H9 (cell line): ENCODE measurements at regions not wholly inside any gene's neighbourhood (a gene's known extent, or its start where the extent isn't known, plus 50 kb on each side); places are given as distances from the start of the nearest gene placed in this dataset.

Experiments
- DNase-seq: peaks from one replicate; pipeline ENCODE4 v3.0.0-alpha.2; 2017
- H2AFZ ChIP-seq: one replicate; pipeline ENCODE4 v1.6.1; 2013; ENCODE audit warnings: mild to moderate bottlenecking, low read length, control low read depth, moderate library complexity
- H2AK5ac ChIP-seq: 2 replicates; pipeline ENCODE4 v1.6.1; 2013; ENCODE audit warnings: low read length, control low read depth, mixed read lengths; ENCODE audit not compliant: insufficient read length
- H2BK120ac ChIP-seq: one replicate; pipeline ENCODE4 v1.6.1; 2013; ENCODE audit warnings: low read depth, mild to moderate bottlenecking, low read length, control low read depth, inconsistent platforms; ENCODE audit not compliant: poor library complexity, severe bottlenecking
- H2BK12ac ChIP-seq: 2 replicates; pipeline ENCODE4 v1.6.1; 2013; ENCODE audit warnings: low read length, control low read depth, mixed read lengths, low read depth; ENCODE audit not compliant: insufficient read length
- H2BK15ac ChIP-seq: 2 replicates; pipeline ENCODE4 v1.6.1; 2013; ENCODE audit warnings: low read depth, low read length, control low read depth
- H2BK20ac ChIP-seq: one replicate; pipeline ENCODE4 v1.6.1; 2013; ENCODE audit warnings: low read depth, mild to moderate bottlenecking, low read length, control low read depth, inconsistent platforms; ENCODE audit not compliant: poor library complexity, severe bottlenecking
- H2BK5ac ChIP-seq: 2 replicates; pipeline ENCODE4 v1.6.1; 2013; ENCODE audit warnings: low read length, control low read depth, mixed read lengths; ENCODE audit not compliant: insufficient read length
- H3K14ac ChIP-seq: 2 replicates; pipeline ENCODE4 v1.6.1; 2013; ENCODE audit warnings: low read length, control low read depth; ENCODE audit not compliant: insufficient read depth
- H3K18ac ChIP-seq: 2 replicates; pipeline ENCODE4 v1.6.1; 2013; ENCODE audit warnings: low read depth, mild to moderate bottlenecking, mixed read lengths, low read length, control low read depth; ENCODE audit not compliant: insufficient read length
- H3K23ac ChIP-seq: 2 replicates; pipeline ENCODE4 v1.6.1; 2013; ENCODE audit warnings: low read length, control low read depth, mixed read lengths, low read depth; ENCODE audit not compliant: insufficient read length
- H3K23me2 ChIP-seq: 2 replicates; pipeline ENCODE4 v1.6.1; 2013; ENCODE audit warnings: low read depth, mild to moderate bottlenecking, mixed read lengths, low read length, control low read depth; ENCODE audit not compliant: insufficient read length, poor library complexity, severe bottlenecking
- H3K27ac ChIP-seq: 2 replicates; pipeline ENCODE4 v1.5.1; 2013; ENCODE audit warnings: low read length, control low read depth, mixed read lengths, low read depth; ENCODE audit not compliant: insufficient read length
- H3K27me3 ChIP-seq: 2 replicates; pipeline ENCODE4 v1.6.1; 2013; ENCODE audit warnings: low read length, control low read depth, inconsistent platforms; ENCODE audit not compliant: insufficient read depth
- H3K4ac ChIP-seq: 2 replicates; pipeline ENCODE4 v1.6.1; 2013; ENCODE audit warnings: low read depth, mild to moderate bottlenecking, control low read depth, inconsistent platforms, low read length, moderate library complexity
- H3K4me1 ChIP-seq: 2 replicates; pipeline ENCODE4 v1.6.1; 2013; ENCODE audit warnings: low read length, control low read depth, inconsistent platforms; ENCODE audit not compliant: insufficient read depth
- H3K4me2 ChIP-seq: 2 replicates; pipeline ENCODE4 v1.6.1; 2013; ENCODE audit warnings: low read length, control low read depth, mixed read lengths; ENCODE audit not compliant: insufficient read length, insufficient read depth
- H3K56ac ChIP-seq: 2 replicates; pipeline ENCODE4 v1.6.1; 2013; ENCODE audit warnings: low read depth, mild to moderate bottlenecking, mixed read lengths, low read length, control low read depth; ENCODE audit not compliant: insufficient read length
- H3K79me1 ChIP-seq: 2 replicates; pipeline ENCODE4 v1.6.1; 2013; ENCODE audit warnings: low read depth, mild to moderate bottlenecking, moderate library complexity, low read length, control low read depth, inconsistent platforms; ENCODE audit not compliant: insufficient read depth, poor library complexity, severe bottlenecking
- H3K79me2 ChIP-seq: 2 replicates; pipeline ENCODE4 v1.6.1; 2013; ENCODE audit warnings: low read length, control low read depth, inconsistent platforms; ENCODE audit not compliant: insufficient read depth
- H3K9ac ChIP-seq: 2 replicates; pipeline ENCODE4 v1.6.1; 2013; ENCODE audit warnings: low read length, control low read depth, mixed read lengths; ENCODE audit not compliant: insufficient read length; ENCODE audit errors: extremely low read depth
- H3K9me3 ChIP-seq: one replicate; pipeline ENCODE4 v1.6.1; 2013; ENCODE audit warnings: low read depth, low read length, inconsistent platforms; ENCODE audit not compliant: control insufficient read depth
- H3T11ph ChIP-seq: one replicate; pipeline ENCODE4 v1.6.1; 2013; ENCODE audit warnings: mild to moderate bottlenecking, low read length, control low read depth, inconsistent platforms
- H4K20me1 ChIP-seq: one replicate; pipeline ENCODE4 v1.6.1; 2013; ENCODE audit not compliant: control insufficient read depth, insufficient read length, insufficient read depth
- H4K5ac ChIP-seq: 2 replicates; pipeline ENCODE4 v1.6.1; 2013; ENCODE audit warnings: low read depth, mild to moderate bottlenecking, mixed read lengths, low read length, control low read depth; ENCODE audit not compliant: insufficient read length
- H4K8ac ChIP-seq: replicated peaks from 2 replicates; pipeline ENCODE4 v1.6.1; 2013; ENCODE audit warnings: low read length, control low read depth, mixed read lengths, low read depth; ENCODE audit not compliant: insufficient read length
- H4K91ac ChIP-seq: 2 replicates; pipeline ENCODE4 v1.6.1; 2013; ENCODE audit warnings: low read depth, mild to moderate bottlenecking, moderate library complexity, mixed read lengths, low read length, control low read depth; ENCODE audit not compliant: insufficient read length
- H3K27ac Mint-ChIP-seq, 3 experiments: 2 replicates in 2 of 3; 3 replicates in 1 of 3; pipeline ENCODE4 v1.8.0; 2020 to 2021; ENCODE audit warnings: mixed read lengths in 3 of 3, mild to moderate bottlenecking in 1 of 3, moderate library complexity in 1 of 3
- H3K27me3 Mint-ChIP-seq: 2 replicates; pipeline ENCODE4 v1.8.0; 2021; ENCODE audit warnings: low read depth, mild to moderate bottlenecking, moderate library complexity, mixed read lengths
- H3K36me3 Mint-ChIP-seq, 3 experiments: 2 replicates in 2 of 3; 3 replicates in 1 of 3; pipeline ENCODE4 v1.8.0; 2020 to 2021; ENCODE audit warnings: low read depth in 3 of 3, mixed read lengths in 3 of 3; ENCODE audit not compliant: insufficient read depth in 1 of 3
- H3K4me1 Mint-ChIP-seq, 2 experiments: 2 replicates each; pipeline ENCODE4 v1.8.0; 2020; ENCODE audit warnings: mixed read lengths in 2 of 2
- H3K4me3 Mint-ChIP-seq, 2 experiments: 2 replicates in 1 of 2; 3 replicates in 1 of 2; pipeline ENCODE4 v1.8.0; 2020 to 2021; ENCODE audit warnings: mild to moderate bottlenecking in 2 of 2, mixed read lengths in 2 of 2, moderate library complexity in 1 of 2
- H3K9me3 Mint-ChIP-seq, 2 experiments: 2 replicates in 1 of 2; 3 replicates in 1 of 2; pipeline ENCODE4 v1.8.0; 2020; ENCODE audit warnings: mild to moderate bottlenecking in 2 of 2, mixed read lengths in 2 of 2, moderate library complexity in 1 of 2
- WGBS: extraction: QIAGEN DNeasy Blood & Tissue Kit; methylation state at CpG from one replicate; pipeline ENCODE4 v1.1.7; 2013; ENCODE audit warnings: missing lambda C conversion rate, low lambda C conversion rate, mixed read lengths; ENCODE audit not compliant: insufficient read length; ENCODE audit errors: extremely low coverage; 5-methylcytosine and 5-hydroxymethylcytosine counted together
- TF ChIP-seq, protein P1 (sequence below): fragments of 200-600 bp; sonication (generic); conservative IDR thresholded peaks from 3 replicates; pipeline ENCODE4 v1.8.0; 2021; ENCODE audit warnings: antibody characterized with exemption, mild to moderate bottlenecking

DNA sequence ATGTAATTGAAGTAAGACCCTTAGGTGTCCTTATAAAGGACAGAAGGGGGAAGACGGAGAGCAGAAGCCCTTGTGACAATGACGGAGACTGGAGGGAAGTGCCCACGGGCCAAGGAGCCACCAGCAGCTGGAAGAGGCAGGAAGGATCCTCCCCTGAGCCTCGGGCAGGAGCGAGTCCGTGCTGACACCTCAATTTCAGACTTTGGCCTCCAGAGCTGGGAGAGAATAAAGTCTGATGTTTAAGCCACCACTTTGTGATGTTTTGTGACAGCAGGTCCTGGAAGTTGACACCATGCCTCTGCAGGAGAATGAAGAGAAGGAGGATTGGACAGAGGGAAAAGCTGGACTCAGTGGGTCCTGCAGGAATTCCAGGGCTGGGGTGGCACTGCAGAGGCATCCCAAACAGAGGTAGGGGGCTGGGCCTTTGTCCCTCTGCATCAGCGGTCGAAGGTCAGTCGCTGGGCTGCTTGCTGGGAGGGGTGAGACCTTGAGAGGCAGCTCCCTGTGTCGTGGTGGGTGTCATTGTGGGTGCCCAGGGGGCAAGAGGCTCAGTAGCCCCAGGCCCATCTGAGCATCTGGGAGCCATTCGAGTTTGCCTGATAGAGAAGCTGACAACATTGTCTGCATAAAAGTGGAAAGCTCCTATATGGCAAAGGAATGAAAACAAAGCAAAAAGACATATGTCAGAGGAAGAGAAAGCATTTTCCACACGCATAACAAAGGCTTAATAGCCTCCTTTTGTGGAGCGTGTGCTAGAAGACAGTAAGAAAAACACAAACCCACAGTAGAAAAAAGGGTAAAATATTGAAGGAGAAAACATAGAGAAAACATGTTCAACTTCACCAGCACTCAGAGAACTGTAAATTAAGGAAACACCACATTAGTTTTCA is 68.8 kb downstream of the RTL6 start:
- Histone ChIP-seq H3K4me2 (no peak overlapping the region), H2BK20ac (no peak overlapping the region)
- DNase-seq = peak; percentile 27

More for the DNA sequence above, 68.8 kb downstream of the RTL6 start:
- H3K79me1 ChIP-seq = no peaks in the 10 kb centered on the region
- peaks cover 4% of the 10 kb centered on the region; the same call in 1 of the 2 replicates for H3K4me1 ChIP-seq
- H2BK15ac ChIP-seq = no peak overlapping the region
- H2AK5ac ChIP-seq = no peak overlapping the region
- no peaks in the 10 kb centered on the region for H3K23me2 ChIP-seq
- no peak overlapping the region; the same call in 1 of the 2 replicates for H3K14ac ChIP-seq
- H3K9me3 Mint-ChIP-seq = no peaks in the 10 kb centered on the region
- H3K27ac ChIP-seq = no peak overlapping the region
- no peak overlapping the region for H2BK5ac ChIP-seq
- no peak overlapping the region for H3K9ac ChIP-seq
- H3K4me3 Mint-ChIP-seq = no peak overlapping the region
- no peak overlapping the region for H2BK120ac ChIP-seq
- peaks cover 2% of the 10 kb centered on the region; the same call in 1 of the 2 replicates for H3K27me3 Mint-ChIP-seq
- no peak overlapping the region for H4K91ac ChIP-seq
- H2BK12ac ChIP-seq = no peak overlapping the region
- H3T11ph ChIP-seq = no peak overlapping the region
- no peak overlapping the region for H4K8ac ChIP-seq
- H3K79me2 ChIP-seq = no peaks in the 10 kb centered on the region
- no peak overlapping the region for H2AFZ ChIP-seq
- no peaks in the 10 kb centered on the region for H4K20me1 ChIP-seq
- H3K23ac ChIP-seq = no peak overlapping the region
- no peaks in the 10 kb centered on the region for H3K9me3 ChIP-seq
- no peaks in the 10 kb centered on the region for H3K36me3 Mint-ChIP-seq
- TF ChIP-seq, protein P1, sequence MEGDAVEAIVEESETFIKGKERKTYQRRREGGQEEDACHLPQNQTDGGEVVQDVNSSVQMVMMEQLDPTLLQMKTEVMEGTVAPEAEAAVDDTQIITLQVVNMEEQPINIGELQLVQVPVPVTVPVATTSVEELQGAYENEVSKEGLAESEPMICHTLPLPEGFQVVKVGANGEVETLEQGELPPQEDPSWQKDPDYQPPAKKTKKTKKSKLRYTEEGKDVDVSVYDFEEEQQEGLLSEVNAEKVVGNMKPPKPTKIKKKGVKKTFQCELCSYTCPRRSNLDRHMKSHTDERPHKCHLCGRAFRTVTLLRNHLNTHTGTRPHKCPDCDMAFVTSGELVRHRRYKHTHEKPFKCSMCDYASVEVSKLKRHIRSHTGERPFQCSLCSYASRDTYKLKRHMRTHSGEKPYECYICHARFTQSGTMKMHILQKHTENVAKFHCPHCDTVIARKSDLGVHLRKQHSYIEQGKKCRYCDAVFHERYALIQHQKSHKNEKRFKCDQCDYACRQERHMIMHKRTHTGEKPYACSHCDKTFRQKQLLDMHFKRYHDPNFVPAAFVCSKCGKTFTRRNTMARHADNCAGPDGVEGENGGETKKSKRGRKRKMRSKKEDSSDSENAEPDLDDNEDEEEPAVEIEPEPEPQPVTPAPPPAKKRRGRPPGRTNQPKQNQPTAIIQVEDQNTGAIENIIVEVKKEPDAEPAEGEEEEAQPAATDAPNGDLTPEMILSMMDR = no peak
- H3K4me1 Mint-ChIP-seq = peaks cover 17 to 26% of the 10 kb centered on the region in 2 experiments
- no peak overlapping the region for H3K18ac ChIP-seq
- no peaks in the 10 kb centered on the region for H3K27me3 ChIP-seq
- no peak overlapping the region for H3K4ac ChIP-seq
- WGBS = no CpG with 5 or more reads among the region's 13 CpGs
- no peak overlapping the region for H4K5ac ChIP-seq
- H3K56ac ChIP-seq = no peak overlapping the region
- peak overlapping the region in 1 of 3 experiments; percentile 3; a peak in 2 of 7 replicates for H3K27ac Mint-ChIP-seq
